NCI-H82 treated with DMSO at 0.1 percent for 48 hours (cell line): ENCODE measurements at regions not wholly inside any gene's neighbourhood (a gene's known extent, or its start where the extent isn't known, plus 50 kb on each side); places are given as distances from the start of the nearest gene placed in this dataset.
"Not testable (repeated sequence)": the region's sequence is repeated elsewhere in the genome, so short reads cannot be mapped to it uniquely, and the experiment has no call there.

Experiments used
- DNase-seq: peaks from one replicate; lab custom pipeline; 2025; ENCODE audit not compliant: unreplicated experiment; lab: John Stamatoyannopoulos, UW

DNA sequence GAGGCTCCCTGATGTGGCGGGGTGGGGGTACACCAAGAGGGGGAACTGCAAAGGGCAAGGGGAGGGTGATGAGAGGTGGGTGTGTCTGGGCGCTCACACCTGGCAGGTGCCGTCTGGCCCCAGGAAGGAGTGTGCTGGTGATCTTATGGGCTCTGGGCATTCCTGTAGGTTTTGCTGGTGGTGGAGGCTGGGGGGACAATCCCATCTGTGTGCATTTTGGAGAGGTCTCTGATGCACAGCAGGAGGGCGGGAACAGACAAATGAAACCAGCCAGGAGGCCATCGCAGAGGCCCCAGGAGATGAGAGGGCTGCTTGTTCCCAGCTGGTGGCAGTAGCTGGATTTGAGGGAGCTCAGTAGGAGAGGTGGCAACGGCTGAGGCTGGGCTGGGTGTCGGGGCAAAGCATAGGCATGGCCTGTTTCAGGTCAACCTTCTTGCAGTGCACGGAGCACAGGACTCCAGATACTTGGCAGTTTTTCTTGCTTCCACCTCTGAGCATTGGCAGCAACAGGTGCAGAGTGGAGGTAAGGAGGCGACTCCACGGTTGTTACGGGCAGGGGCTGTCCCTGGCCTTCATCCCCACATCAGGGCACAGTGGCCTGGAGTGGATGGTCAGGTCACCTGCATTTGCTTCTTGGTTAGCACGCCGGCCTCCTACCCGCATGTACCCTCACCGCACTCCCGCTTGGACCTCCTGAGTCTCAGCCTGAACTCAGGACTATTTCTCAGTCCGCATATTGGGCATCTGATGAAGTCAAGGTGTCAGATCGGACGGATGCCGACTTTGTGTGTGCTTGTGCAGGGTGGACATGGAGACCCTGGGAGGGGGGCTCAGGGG lies 194.2 kb upstream of the HDAC4 start:
- DNase-seq: no peak

- no peak for DNase-seq
Measured at GRCh38 chr2:239594019-239594771, 193.4 kb upstream of the HDAC4 start.

DNA sequence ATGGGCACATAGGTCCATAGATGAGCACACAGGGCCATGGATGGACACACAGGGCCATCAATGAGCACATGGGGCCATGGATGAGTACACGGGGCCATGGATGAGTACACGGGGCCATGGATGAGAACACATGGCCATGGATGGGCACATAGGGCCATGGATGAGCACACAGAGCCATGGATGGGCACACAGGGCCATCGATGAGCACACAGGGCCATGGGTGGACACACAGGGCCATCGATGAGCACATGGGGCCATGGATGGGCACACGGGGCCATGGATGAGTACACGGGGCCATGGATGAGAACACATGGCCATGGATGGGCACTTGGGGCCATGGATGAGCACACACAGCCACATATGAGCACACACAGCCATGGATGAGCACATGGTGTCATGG lies 192.6 kb upstream of the HDAC4 start:
- no peak for DNase-seq

- DNase-seq: not testable (repeated sequence)
Measured at GRCh38 chr2:239592629-239593290, 191.9 kb upstream of the HDAC4 start.

DNA sequence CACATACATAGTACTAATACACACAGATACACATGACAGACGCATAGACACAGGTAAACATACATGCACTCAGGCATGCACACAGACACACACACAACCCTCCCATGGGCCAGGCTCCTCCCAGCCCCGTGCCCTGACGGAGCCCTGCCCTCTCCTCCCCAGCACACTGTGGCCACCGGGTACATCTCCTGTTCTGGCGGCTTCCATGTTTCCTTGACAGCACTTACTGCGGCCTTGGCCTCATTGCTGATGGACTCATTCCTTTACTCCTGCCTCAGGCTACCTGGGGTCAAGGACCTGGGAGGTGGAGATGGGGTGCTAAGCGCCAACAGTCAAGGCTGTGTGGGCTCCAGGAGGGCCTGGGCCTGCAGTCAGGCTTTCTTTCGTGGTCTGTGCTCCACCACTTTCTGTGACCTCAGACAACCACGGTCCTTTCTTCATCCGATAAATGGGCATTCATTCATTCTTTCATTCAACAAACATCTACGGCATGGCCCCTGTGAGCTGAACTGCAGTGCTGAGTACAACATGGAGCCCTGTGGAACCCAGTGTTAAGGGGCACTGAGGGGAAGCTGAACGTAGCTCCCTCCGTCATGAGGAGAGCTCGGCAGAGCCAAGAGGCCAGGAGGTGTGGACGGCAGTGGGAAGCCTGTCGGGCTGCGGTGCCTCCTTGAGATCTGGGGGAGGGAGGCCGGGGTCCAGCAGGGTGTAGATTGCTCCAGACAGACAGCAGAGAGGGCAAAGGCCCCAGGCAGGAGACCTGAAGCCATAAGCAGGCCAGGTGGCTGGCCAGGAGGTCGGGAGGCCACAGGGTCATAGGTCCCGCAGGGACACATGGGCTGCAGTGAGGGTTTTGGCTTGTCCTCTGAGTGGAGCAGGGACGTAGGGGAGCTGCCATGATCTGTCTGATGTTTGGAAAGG lies 190.4 kb upstream of the HDAC4 start:
- DNase-seq: no peak

DNA sequence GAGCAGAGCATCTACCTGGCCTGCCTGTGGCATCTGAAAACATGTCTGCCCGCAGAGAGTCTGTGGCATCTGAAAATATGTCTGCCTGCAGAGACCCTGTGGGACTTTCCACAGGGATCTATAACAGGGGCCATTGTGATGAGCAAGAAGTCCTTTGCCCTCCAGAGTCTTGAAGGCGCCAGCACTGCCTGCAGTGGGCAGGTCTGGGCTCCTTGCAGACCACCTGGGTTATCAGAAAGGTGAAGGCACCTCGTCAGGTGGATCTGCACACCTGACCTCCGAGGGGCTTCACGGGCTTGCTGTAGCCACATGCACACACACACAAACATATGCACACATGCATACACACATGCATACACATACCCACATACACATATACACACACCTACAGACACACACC lies 189.5 kb upstream of the HDAC4 start:
- DNase-seq: no peak

GRCh38 chr2:239589833-239590232 lies 189.0 kb upstream of the HDAC4 start:
- no peak for DNase-seq

DNA sequence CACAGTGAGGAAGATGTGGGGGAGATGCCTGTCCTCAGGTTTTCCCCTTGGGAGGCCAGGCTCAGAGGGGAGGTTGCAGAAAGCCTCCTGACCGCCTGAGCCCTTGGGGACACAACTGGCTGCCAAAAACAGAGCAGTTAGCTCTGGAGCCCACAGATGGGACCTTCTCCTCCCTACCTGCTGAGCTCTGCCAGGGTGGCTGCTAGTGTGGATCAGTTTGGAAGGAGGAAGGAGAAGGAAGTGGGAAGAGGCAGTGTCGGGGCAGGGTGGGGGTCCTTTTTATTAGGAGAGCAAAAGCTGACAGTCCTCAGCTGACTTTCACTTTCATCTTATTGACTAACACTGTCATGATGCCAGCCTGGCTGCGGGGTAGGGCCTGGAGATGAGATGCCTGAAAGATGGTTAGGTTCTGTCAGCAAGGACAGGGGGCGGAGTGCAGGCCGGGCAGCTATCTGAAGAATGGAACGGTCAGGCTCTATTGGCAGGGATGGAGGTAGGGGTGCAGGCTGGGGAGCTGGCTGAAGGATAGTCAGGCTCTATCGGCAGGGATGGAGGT lies 188.5 kb upstream of the HDAC4 start:
- no peak for DNase-seq

- no peak for DNase-seq
Measured at GRCh38 chr2:239588451-239589269, 187.8 kb upstream of the HDAC4 start.

- no peak for DNase-seq
Measured at GRCh38 chr2:239587841-239588240, 187.0 kb upstream of the HDAC4 start.

DNA sequence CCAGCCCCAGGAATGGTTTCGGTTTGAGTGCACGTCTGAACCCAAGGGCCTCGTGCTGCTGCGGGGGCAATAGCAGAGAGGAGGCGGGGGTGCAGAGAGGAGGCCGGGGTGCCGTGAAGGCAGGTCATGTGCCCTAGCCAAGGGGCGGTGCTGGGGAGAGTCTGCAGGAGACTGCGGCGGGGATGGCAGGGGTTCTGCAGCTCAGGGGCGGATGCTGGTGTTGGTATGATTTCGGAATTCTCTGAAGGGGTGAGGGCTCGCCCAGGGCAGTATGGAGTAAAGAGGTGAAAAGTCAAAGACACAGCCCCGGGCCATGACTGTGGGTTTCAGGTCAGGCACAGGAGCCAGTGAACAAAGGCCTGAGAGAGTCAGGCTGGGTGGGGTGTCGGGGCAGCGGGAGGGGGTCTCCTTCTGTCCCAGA lies 186.5 kb upstream of the HDAC4 start:
- DNase-seq: no peak

GRCh38 chr2:239586651-239587310 lies 186.0 kb upstream of the HDAC4 start:
- no peak for DNase-seq

GRCh38 chr2:239585422-239585821 lies 184.6 kb upstream of the HDAC4 start:
- DNase-seq: no peak

- no peak for DNase-seq
Measured at GRCh38 chr2:239584986-239585385, 184.2 kb upstream of the HDAC4 start.

- no peak for DNase-seq
Measured at GRCh38 chr2:239583879-239584859, 183.3 kb upstream of the HDAC4 start.

DNA sequence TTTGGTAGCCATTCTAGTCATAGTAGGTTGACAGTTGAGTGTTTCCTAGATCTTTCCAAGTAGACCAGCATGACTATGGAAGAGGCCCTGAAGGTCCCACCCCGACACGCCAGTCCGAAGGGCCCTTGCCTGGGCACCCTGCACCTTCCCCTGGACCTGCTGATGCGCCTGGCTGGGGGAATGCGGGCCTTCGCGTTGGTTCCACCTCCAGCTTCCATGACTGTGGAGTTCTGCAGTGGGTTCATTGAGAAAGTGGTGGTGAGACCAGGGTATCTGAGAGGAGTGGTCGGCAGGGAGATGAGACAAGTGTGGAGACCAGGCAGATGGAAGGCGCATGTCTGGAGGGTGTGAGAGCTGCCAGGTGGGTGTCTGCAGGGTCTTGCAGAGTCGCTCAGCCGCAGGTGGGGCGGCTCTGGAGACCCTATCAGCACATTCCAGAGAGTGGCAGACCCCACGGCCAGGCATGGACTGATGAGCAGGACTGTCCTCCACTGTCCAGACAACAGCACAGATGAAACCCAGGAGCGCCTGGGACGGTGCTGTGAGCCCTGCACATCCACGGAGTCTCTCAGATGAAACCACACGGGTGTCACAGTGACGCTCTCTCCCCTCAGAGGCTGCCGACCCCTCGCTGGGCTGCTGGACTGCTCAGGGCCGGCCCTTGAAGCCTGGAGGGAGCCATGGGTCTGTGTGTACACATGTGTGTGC lies 182.5 kb upstream of the HDAC4 start:
- DNase-seq: no peak

DNA sequence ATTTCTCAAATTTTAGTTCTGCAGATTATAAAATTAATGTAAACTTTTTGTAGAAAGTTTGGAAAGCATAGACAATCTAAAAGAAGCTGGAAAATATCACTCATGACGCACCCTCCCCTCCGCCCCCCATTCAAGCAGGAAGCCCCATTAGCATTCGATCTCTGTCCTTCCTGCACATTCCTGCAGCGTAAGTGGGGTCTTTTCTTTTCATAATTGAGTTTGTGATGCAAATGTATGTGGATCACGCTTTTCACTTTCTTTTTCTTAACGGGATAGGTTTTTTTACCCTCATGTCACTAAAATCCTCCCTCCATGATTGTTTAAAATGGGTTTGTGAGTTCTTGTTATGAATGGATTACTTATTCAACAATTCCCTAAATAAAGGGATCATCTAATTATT lies 181.7 kb upstream of the HDAC4 start:
- DNase-seq: no peak
